Natural killer cell (primary cell): ENCODE measurements at regions not wholly inside any gene's neighbourhood (a gene's known extent, or its start where the extent isn't known, plus 50 kb on each side); places are given as distances from the start of the nearest gene placed in this dataset.

Source experiments
- ATAC-seq, 3 donors: fragments of 150-1000 bp in 2 of 3; fragments of 200-7000 bp in 1 of 3; cut with Tn5 transposase; 1 replicate in 1 of 3; 2 replicates in 2 of 3; pipeline ENCODE4 v1.10.0; 2021; ENCODE audit warnings: mild to moderate bottlenecking in 2 of 3, moderate library complexity in 2 of 3
- DNase-seq, 2 donors: peaks; one replicate each; pipeline versions ENCODE4 v3.0.0 to v3.0.0-alpha.2; 2013 to 2021; ENCODE audit warnings: mixed read lengths in 1 of 2
- H3K27ac ChIP-seq: one replicate; pipeline ENCODE4 v1.5.1; 2013; ENCODE audit warnings: mild to moderate bottlenecking, low read length
- H3K27me3 ChIP-seq: one replicate; pipeline ENCODE4 v1.6.1; 2013; ENCODE audit warnings: low read length; ENCODE audit not compliant: control insufficient read depth, insufficient read depth
- H3K36me3 ChIP-seq: one replicate; pipeline ENCODE4 v1.6.1; 2013; ENCODE audit warnings: low read length; ENCODE audit not compliant: control insufficient read depth, insufficient read depth
- H3K4me1 ChIP-seq: one replicate; pipeline ENCODE4 v1.6.1; 2013; ENCODE audit warnings: low read length; ENCODE audit not compliant: control insufficient read depth, insufficient read depth
- H3K4me3 ChIP-seq: one replicate; pipeline ENCODE4 v1.5.1; 2013; ENCODE audit warnings: low read length
- H3K9me3 ChIP-seq: one replicate; pipeline ENCODE4 v1.6.1; 2013; ENCODE audit warnings: low read length; ENCODE audit not compliant: control insufficient read depth, insufficient read depth
- H3K27ac Mint-ChIP-seq, 2 donors: one replicate each; pipeline ENCODE4 v1.8.0; 2022; ENCODE audit warnings: mild to moderate bottlenecking in 2 of 2, mixed read lengths in 2 of 2, moderate library complexity in 1 of 2
- H3K27me3 Mint-ChIP-seq, 2 donors: one replicate each; pipeline ENCODE4 v1.8.0; 2022; ENCODE audit warnings: low read depth in 2 of 2, mixed read lengths in 2 of 2
- H3K36me3 Mint-ChIP-seq: one replicate; pipeline ENCODE4 v1.8.0; 2022; ENCODE audit warnings: mixed read lengths
- H3K4me1 Mint-ChIP-seq, 2 donors: one replicate each; pipeline ENCODE4 v1.8.0; 2022; ENCODE audit warnings: mixed read lengths in 2 of 2
- H3K4me3 Mint-ChIP-seq: one replicate; pipeline ENCODE4 v1.8.0; 2022; ENCODE audit warnings: mild to moderate bottlenecking, moderate library complexity, mixed read lengths
- H3K9me3 Mint-ChIP-seq, 2 donors: one replicate each; pipeline ENCODE4 v1.8.0; 2022; ENCODE audit warnings: mixed read lengths in 2 of 2
- WGBS: methylation state at CpG from one replicate; pipeline ENCODE4 v1.1.7; 2013; ENCODE audit warnings: missing lambda C conversion rate; ENCODE audit not compliant: insufficient coverage; 5-methylcytosine and 5-hydroxymethylcytosine counted together
- intact Hi-C: fragments of 100-400 bp; cut with micrococcal nuclease; formaldehyde crosslinking; loops from one replicate; pipeline ENCODE4 v1.14.2; 2022
- TF ChIP-seq, protein P1 (sequence below): fragments of 200-600 bp; IDR thresholded peaks from one replicate; pipeline ENCODE4 v1.8.0; 2022; ENCODE audit warnings: antibody characterized with exemption

GRCh38 chr20:52081066-52081465 lies 110.5 kb downstream of the ZFP64 start:
- no peak for ATAC-seq
- no peaks in the 10 kb centered on the region for H3K36me3 ChIP-seq
- H3K27me3 ChIP-seq: no peaks in the 10 kb centered on the region
- Mint-ChIP-seq H3K27ac (no peak overlapping the region), H3K9me3 (no peaks in the 10 kb centered on the region), H3K27me3 (no peaks in the 10 kb centered on the region), H3K4me1 (peaks cover 30% of the 10 kb centered on the region in 2 donors), H3K36me3 (no peaks in the 10 kb centered on the region), H3K4me3 (no peak overlapping the region)
- no peak for DNase-seq
- H3K4me3 ChIP-seq: no peak overlapping the region
- H3K4me1 ChIP-seq: peaks cover 16% of the 10 kb centered on the region
- no peaks in the 10 kb centered on the region for H3K9me3 ChIP-seq
- TF ChIP-seq, protein P1, sequence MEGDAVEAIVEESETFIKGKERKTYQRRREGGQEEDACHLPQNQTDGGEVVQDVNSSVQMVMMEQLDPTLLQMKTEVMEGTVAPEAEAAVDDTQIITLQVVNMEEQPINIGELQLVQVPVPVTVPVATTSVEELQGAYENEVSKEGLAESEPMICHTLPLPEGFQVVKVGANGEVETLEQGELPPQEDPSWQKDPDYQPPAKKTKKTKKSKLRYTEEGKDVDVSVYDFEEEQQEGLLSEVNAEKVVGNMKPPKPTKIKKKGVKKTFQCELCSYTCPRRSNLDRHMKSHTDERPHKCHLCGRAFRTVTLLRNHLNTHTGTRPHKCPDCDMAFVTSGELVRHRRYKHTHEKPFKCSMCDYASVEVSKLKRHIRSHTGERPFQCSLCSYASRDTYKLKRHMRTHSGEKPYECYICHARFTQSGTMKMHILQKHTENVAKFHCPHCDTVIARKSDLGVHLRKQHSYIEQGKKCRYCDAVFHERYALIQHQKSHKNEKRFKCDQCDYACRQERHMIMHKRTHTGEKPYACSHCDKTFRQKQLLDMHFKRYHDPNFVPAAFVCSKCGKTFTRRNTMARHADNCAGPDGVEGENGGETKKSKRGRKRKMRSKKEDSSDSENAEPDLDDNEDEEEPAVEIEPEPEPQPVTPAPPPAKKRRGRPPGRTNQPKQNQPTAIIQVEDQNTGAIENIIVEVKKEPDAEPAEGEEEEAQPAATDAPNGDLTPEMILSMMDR: no peak
- intact Hi-C loops: loop anchor here (5.0 to 10.0 kb wide), 2 partner anchors 49 to 1096 kb away; no protein-coding TSS in a partner anchor
- 95% methylated on average over 5 of the region's 5 CpGs for WGBS
- H3K27ac ChIP-seq: no peak overlapping the region

DNA sequence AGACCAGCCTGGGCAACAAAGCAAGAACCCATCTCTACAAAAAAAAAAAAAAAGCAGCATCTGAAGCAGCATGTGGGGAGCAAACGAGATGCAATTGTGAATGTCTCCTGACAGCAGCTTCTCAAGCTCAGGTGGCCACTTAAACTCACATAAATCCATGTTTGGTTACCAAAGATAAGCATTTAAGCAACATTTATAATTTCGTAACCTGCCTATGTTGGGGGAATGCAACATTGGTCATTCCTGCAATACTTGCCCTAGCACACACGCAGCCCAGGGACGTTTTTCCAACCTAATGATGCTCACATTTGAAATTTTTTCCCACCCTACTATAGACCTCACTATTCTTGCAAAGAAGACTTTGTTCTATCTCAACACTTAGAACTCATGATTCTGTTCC lies 113.3 kb downstream of the ZFP64 start:
- H3K9me3 ChIP-seq: no peaks in the 10 kb centered on the region
- H3K36me3 ChIP-seq: no peaks in the 10 kb centered on the region
- no peak overlapping the region for H3K4me3 Mint-ChIP-seq
- H3K27ac Mint-ChIP-seq: no peak overlapping the region
- ATAC-seq: no peak
- H3K9me3 Mint-ChIP-seq: no peaks in the 10 kb centered on the region
- H3K4me1 Mint-ChIP-seq: peaks cover 22% of the 10 kb centered on the region in 2 donors
- peaks cover 12% of the 10 kb centered on the region for H3K4me1 ChIP-seq
- WGBS: 81% methylated on average over 4 of the region's 4 CpGs
- H3K27me3 ChIP-seq: no peaks in the 10 kb centered on the region
- intact Hi-C loops: no loop called here
- no peaks in the 10 kb centered on the region for H3K36me3 Mint-ChIP-seq
- TF ChIP-seq, protein P1: no peak
- DNase-seq: no peak
- no peak overlapping the region for H3K4me3 ChIP-seq
- H3K27me3 Mint-ChIP-seq: no peaks in the 10 kb centered on the region
- no peak overlapping the region for H3K27ac ChIP-seq

GRCh38 chr20:52076164-52076563 lies 115.4 kb downstream of the ZFP64 start:
- peaks cover under 1 to 5% of the 10 kb centered on the region in 2 donors for H3K4me1 Mint-ChIP-seq
- H3K9me3 ChIP-seq: no peaks in the 10 kb centered on the region
- WGBS: 83% methylated on average over 1 of the region's 2 CpGs
- H3K27ac Mint-ChIP-seq: no peak overlapping the region
- no peaks in the 10 kb centered on the region for H3K36me3 ChIP-seq
- no peak overlapping the region for H3K4me3 Mint-ChIP-seq
- intact Hi-C loops: no loop called here
- no peak overlapping the region for H3K4me3 ChIP-seq
- H3K27me3 Mint-ChIP-seq: no peaks in the 10 kb centered on the region
- no peaks in the 10 kb centered on the region for H3K36me3 Mint-ChIP-seq
- TF ChIP-seq, protein P1: no peak
- no peaks in the 10 kb centered on the region for H3K9me3 Mint-ChIP-seq
- ATAC-seq: no peak
- no peaks in the 10 kb centered on the region for H3K4me1 ChIP-seq
- no peak for DNase-seq
- H3K27me3 ChIP-seq: no peaks in the 10 kb centered on the region
- no peak overlapping the region for H3K27ac ChIP-seq

- no peak for DNase-seq
- ATAC-seq: no peak
- intact Hi-C loops: no loop called here
- Histone ChIP-seq H3K36me3 (no peaks in the 10 kb centered on the region), H3K27ac (no peak overlapping the region), H3K4me1 (no peaks in the 10 kb centered on the region), H3K4me3 (no peak overlapping the region), H3K9me3 (no peaks in the 10 kb centered on the region), H3K27me3 (no peaks in the 10 kb centered on the region)
- Mint-ChIP-seq H3K36me3 (no peaks in the 10 kb centered on the region), H3K9me3 (no peaks in the 10 kb centered on the region), H3K27me3 (no peaks in the 10 kb centered on the region), H3K4me3 (no peak overlapping the region), H3K4me1 (peaks cover 0 to 5% of the 10 kb centered on the region in 2 donors), H3K27ac (no peak overlapping the region)
- TF ChIP-seq, protein P1: no peak
- WGBS: 93% methylated on average over 3 of the region's 3 CpGs
Observed at GRCh38 chr20:52075400-52075799, 116.2 kb downstream of the ZFP64 start.
